PFSK-1 (cell line): ENCODE measurements at regions not wholly inside any gene's neighbourhood (a gene's known extent, or its start where the extent isn't known, plus 50 kb on each side); places are given as distances from the start of the nearest gene placed in this dataset.

Experiments used
- FOXP2 ChIP-seq: optimal IDR thresholded peaks from 2 replicates; pipeline ENCODE3; 2011; ENCODE audit warnings: borderline replicate concordance, control low read depth, inconsistent platforms; ENCODE audit not compliant: insufficient read depth; ENCODE audit errors: extremely low read length, extremely low read depth
- POLR2AphosphoS5 ChIP-seq: IDR thresholded peaks from 2 replicates; pipeline ENCODE4 v1.6.1; 2012; ENCODE audit warnings: low read depth, mild to moderate bottlenecking, control low read depth, low read length, moderate library complexity
- SIN3A ChIP-seq: IDR thresholded peaks from 2 replicates; pipeline ENCODE4 v1.6.1; 2012; ENCODE audit warnings: mild to moderate bottlenecking, low read length, moderate library complexity, borderline replicate concordance; ENCODE audit not compliant: insufficient read depth
- TAF1 ChIP-seq: IDR thresholded peaks from 2 replicates; pipeline ENCODE4 v1.6.1; 2012; ENCODE audit warnings: low read length, control low read depth, borderline replicate concordance; ENCODE audit not compliant: insufficient read depth
- TF ChIP-seq, protein P1 (sequence below), 2 experiments: IDR thresholded peaks; 2 replicates each; pipeline versions ENCODE4 v1.6.1 to v1.8.0; 2011 to 2012; ENCODE audit warnings: low read depth in 2 of 2, low read length in 2 of 2, control low read depth in 1 of 2, inconsistent platforms in 1 of 2, mild to moderate bottlenecking in 1 of 2, moderate library complexity in 1 of 2; ENCODE audit not compliant: insufficient read depth in 1 of 2

DNA sequence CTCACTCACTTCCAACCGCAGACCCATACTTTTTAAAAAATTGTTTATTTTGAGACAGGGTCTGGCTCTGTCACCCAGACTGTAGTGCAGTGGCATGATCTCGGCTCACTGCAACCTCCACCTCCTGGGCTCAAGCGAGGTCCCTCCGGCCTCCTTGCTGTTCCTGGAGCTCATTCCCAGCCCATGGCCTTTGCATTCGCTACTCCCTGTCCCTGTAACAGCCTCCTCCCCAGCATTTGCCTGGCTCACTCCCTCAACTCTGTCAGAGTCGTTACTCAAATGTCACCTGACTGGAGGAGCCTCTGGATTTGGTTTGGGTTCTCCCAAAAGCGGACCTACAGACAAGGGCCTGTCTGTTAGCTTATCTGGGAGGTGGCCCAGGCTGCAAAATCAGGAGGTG lies 432.6 kb upstream of the PROK2 start:
- TF ChIP-seq, protein P1, sequence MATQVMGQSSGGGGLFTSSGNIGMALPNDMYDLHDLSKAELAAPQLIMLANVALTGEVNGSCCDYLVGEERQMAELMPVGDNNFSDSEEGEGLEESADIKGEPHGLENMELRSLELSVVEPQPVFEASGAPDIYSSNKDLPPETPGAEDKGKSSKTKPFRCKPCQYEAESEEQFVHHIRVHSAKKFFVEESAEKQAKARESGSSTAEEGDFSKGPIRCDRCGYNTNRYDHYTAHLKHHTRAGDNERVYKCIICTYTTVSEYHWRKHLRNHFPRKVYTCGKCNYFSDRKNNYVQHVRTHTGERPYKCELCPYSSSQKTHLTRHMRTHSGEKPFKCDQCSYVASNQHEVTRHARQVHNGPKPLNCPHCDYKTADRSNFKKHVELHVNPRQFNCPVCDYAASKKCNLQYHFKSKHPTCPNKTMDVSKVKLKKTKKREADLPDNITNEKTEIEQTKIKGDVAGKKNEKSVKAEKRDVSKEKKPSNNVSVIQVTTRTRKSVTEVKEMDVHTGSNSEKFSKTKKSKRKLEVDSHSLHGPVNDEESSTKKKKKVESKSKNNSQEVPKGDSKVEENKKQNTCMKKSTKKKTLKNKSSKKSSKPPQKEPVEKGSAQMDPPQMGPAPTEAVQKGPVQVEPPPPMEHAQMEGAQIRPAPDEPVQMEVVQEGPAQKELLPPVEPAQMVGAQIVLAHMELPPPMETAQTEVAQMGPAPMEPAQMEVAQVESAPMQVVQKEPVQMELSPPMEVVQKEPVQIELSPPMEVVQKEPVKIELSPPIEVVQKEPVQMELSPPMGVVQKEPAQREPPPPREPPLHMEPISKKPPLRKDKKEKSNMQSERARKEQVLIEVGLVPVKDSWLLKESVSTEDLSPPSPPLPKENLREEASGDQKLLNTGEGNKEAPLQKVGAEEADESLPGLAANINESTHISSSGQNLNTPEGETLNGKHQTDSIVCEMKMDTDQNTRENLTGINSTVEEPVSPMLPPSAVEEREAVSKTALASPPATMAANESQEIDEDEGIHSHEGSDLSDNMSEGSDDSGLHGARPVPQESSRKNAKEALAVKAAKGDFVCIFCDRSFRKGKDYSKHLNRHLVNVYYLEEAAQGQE (IDR thresholded peaks at IDR 0.05; ENCODE audit: insufficient read depth in 1 of 2, low read depth in 2 of 2, low read length in 2 of 2) = no peak
- TF ChIP-seq FOXP2 = no peak
- no peak for TF ChIP-seq SIN3A
- no peak for TF ChIP-seq TAF1
- no peak for TF ChIP-seq POLR2AphosphoS5

DNA sequence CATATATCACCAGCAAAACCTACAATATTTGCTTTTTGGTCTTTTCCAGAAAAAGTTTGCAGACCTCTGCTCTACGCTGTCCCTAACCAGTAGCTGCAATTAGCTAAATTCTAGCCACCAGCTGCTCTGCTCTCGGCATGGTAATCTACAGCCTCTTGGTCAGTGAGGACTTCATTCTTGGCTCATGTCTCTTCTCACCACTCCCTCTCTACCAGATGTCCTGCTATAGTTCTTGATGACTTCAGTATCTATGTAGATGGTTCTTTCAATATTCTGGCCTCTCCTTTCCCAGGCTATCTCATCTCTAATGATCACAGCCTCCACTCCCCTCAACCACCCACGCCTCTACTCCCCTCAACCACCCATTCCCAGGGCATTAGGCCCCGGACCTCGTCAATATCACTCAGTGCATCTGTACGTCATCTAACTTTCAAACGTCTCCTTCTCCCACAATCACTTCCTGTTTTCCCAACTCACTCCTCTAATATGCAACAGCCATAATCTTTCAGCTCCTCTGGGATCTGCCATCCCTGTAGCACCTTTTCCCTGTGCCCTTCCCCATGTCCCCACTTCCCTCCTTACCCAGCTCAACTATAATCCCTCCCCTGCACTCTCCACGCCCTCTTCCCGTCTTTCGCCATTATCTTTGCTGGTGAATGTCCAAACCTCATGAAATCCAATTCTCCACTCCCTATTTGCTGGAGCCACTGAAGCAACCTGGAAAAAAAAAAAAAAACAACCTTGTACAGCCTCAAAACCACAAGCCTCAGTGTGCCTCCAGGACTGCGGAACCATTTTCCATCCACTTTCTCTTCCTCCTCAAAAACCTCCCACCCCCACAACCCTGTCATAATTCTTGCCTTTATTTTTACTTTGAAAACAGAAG lies 429.4 kb upstream of the PROK2 start:
- no peak for TF ChIP-seq POLR2AphosphoS5
- TF ChIP-seq FOXP2 = no peak
- no peak for TF ChIP-seq TAF1
- TF ChIP-seq, protein P1 (IDR thresholded peaks at IDR 0.05; ENCODE audit: insufficient read depth in 1 of 2, low read depth in 2 of 2, low read length in 2 of 2) = no peak

DNA sequence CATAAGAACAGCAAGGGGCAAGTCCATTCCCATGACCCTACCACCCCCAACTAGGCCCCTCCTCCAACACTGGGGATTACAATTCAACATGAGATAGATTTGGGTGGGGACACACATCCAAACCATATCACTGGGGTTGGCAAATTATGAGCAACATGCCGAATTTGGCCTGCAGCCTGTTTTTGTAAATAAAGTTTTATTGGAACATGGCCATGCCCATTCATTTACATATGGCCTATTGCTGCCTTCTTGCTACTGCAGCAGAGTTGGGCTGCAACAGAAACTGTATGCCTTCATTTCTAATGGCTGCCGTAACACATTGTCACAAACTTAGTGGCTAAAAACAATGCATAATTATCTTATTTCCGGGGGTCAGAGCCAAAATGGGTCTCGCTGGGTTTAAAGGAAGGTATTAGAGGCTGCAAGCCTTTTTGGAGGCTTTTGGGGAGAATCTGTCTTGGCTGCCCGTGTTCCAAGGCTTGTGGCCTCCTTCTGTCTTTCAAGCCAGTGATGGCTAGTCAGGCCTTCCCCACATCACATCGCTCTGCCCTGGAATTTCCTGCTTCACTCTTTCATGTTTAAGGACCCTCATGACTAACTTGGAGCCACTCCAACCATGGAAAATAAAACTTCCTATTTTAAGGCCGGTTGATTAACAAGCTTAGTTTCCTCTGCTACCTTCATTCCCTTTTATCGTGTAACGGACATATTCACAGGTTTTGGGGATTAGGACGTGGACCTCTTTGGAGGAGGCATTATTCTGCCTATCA lies 428.5 kb upstream of the PROK2 start:
- TF ChIP-seq TAF1 (no peak), SIN3A (no peak), FOXP2 (no peak), POLR2AphosphoS5 (no peak)
- TF ChIP-seq, protein P1 (IDR thresholded peaks at IDR 0.05; ENCODE audit: insufficient read depth in 1 of 2, low read depth in 2 of 2, low read length in 2 of 2) = no peak

DNA sequence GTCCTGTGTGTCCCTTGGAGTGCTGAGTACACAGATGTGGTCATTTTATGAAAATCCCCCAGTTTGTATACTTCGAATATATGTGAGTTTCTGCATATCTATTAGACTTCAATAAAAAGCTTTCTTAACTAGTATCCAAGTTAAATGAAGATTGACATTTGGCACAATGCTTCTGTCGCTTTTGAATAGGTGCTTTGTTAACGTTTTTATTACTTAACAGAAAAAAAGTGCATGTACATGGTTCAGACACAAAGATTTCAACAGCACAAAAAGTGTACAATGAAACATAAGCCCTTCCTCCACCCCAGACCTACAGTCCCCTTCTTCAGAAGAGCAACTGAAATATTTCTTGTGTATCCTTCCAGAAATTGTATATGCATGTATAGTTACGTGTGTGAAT lies 427.4 kb upstream of the PROK2 start:
- TF ChIP-seq, protein P1 (IDR thresholded peaks at IDR 0.05; ENCODE audit: insufficient read depth in 1 of 2, low read depth in 2 of 2, low read length in 2 of 2) = no peak
- TF ChIP-seq TAF1 (no peak), POLR2AphosphoS5 (no peak), FOXP2 (no peak), SIN3A (no peak)
